PC-3 (cell line): ENCODE measurements at regions not wholly inside any gene's neighbourhood (a gene's known extent, or its start where the extent isn't known, plus 50 kb on each side); places are given as distances from the start of the nearest gene placed in this dataset.

Experiments
- ATAC-seq: fragments of 200-7000 bp; cut with Tn5 transposase; 2 replicates; pipeline ENCODE4 v1.9.1; 2020; ENCODE audit warnings: mild to moderate bottlenecking, moderate library complexity
- BruUV-seq: library from RNA; stranded (reverse); fragments of 400-500 nt; replicated peaks from 2 replicates; lab custom pipeline; 2021; lab: Mats Ljungman, UMichigan
- CTCF ChIA-PET: fragments of 300-600 bp; sonication (Branson Sonifier 250); formaldehyde crosslinking; loops from one replicate; lab custom pipeline; 2022; ENCODE audit warnings: antibody characterized with exemption; lab: Charles Lee
- POLR2A ChIA-PET: fragments of 300-600 bp; sonication (Branson Sonifier 250); formaldehyde crosslinking; loops from one replicate; lab custom pipeline; 2022; ENCODE audit warnings: antibody characterized with exemption; ENCODE audit not compliant: unreplicated experiment; lab: Charles Lee
- DNase-seq: peaks from one replicate; pipeline ENCODE4 v3.0.0-alpha.2; 2015
- H2AFZ ChIP-seq: fragments of 300-600 bp; sonication (generic); 2 replicates; pipeline ENCODE4 v1.6.0; 2016; ENCODE audit warnings: antibody characterized with exemption, low read length
- H3F3A ChIP-seq: fragments of 300-600 bp; sonication (generic); one replicate; pipeline ENCODE4 v1.6.0; 2017; ENCODE audit warnings: antibody characterized with exemption, low read length, control low read depth, mild to moderate bottlenecking; ENCODE audit not compliant: unreplicated experiment
- H3K27ac ChIP-seq: fragments of 300-600 bp; sonication (generic); 2 replicates; pipeline ENCODE4 v1.5.1; 2016; ENCODE audit warnings: mild to moderate bottlenecking, low read length
- H3K27me3 ChIP-seq: fragments of 300-600 bp; sonication (generic); 2 replicates; pipeline ENCODE4 v1.6.1; 2016; ENCODE audit warnings: low read length, mixed read lengths
- H3K36me3 ChIP-seq: fragments of 300-600 bp; sonication (generic); 2 replicates; pipeline ENCODE4 v1.6.1; 2016; ENCODE audit warnings: low read depth, mixed run types, low read length, mixed read lengths
- H3K4me1 ChIP-seq: fragments of 300-600 bp; sonication (generic); 2 replicates; pipeline ENCODE4 v1.5.1; 2016; ENCODE audit warnings: low read length; ENCODE audit not compliant: insufficient read depth
- H3K4me2 ChIP-seq: fragments of 300-600 bp; sonication (generic); 2 replicates; pipeline ENCODE4 v1.6.0; 2016; ENCODE audit warnings: low read length
- H3K4me3 ChIP-seq: fragments of 300-600 bp; sonication (generic); 2 replicates; pipeline ENCODE4 v1.5.1; 2016; ENCODE audit warnings: mild to moderate bottlenecking, low read length, mixed read lengths
- H3K79me2 ChIP-seq: fragments of 300-600 bp; sonication (generic); 2 replicates; pipeline ENCODE4 v1.6.1; 2017; ENCODE audit warnings: low read length, mixed read lengths
- H3K9ac ChIP-seq: fragments of 300-600 bp; sonication (generic); 2 replicates; pipeline ENCODE4 v1.6.0; 2016; ENCODE audit warnings: mild to moderate bottlenecking, low read length
- H3K9me2 ChIP-seq: fragments of 300-600 bp; sonication (generic); replicated peaks from 2 replicates; pipeline ENCODE4 v1.6.1; 2016; ENCODE audit warnings: mixed run types, low read length, mixed read lengths
- H3K9me3 ChIP-seq: fragments of 300-600 bp; sonication (generic); 2 replicates; pipeline ENCODE4 v1.6.1; 2016; ENCODE audit warnings: low read length, mixed read lengths
- H4K20me1 ChIP-seq: fragments of 300-600 bp; sonication (generic); 2 replicates; pipeline ENCODE4 v1.6.1; 2016; ENCODE audit warnings: low read length, mixed read lengths
- CTCF ChIP-seq: fragments of 300-600 bp; sonication (generic); conservative IDR thresholded peaks from 2 replicates; pipeline ENCODE4 v1.5.1; 2017; ENCODE audit warnings: antibody characterized with exemption, low read depth, mild to moderate bottlenecking, low read length
- EZH2 ChIP-seq: fragments of 300-600 bp; sonication (generic); IDR thresholded peaks from one replicate; pipeline ENCODE4 v1.6.1; 2017; ENCODE audit warnings: antibody characterized with exemption, mild to moderate bottlenecking, low read length; ENCODE audit not compliant: unreplicated experiment
- EZH2phosphoT487 ChIP-seq: fragments of 300-600 bp; sonication (generic); IDR thresholded peaks from 2 replicates; pipeline ENCODE4 v1.6.1; 2018; ENCODE audit warnings: mild to moderate bottlenecking, antibody characterized with exemption, low read length, borderline replicate concordance
- intact Hi-C: fragments of 100-400 bp; cut with micrococcal nuclease; formaldehyde crosslinking; loops from 2 replicates; pipeline ENCODE4 v1.9.0; 2023

DNA sequence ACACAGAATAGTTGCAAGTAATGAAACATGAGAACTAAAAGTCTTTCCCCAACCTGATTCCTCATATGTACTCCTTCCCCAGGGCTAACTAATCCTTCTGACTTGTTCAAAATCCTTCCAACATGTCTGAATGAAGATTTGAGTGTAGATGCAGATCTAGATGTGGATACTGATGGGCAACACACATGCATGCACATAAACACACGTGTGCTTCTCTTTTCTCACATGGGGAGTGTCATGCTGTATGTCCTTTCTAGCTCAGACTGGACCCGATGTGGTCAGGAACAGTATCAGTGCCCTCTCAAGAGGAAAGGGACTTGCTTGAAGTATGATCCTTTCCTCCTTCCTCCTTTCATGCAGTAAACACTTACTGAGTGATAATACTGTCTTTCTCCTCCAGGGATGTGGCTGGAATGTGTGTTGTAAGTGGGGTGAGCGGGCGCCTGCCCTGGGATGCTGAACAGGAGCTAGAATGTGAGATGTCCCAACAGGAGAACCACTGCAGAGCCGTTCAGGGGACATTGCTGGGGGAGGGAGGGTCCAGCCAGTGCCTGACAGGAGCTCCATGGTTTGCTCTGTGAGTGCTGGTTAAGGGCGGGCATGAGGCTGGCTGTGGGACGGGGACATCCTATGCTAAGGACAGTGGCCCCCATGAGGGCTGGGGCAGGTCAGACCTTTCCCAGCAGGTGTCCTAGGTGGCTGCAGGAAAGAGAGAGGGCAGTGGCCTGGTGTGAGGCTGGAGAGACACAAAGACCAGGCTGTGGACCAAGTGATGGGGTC is 146.9 kb downstream of the TEX29 start:
- no peak overlapping the region for H3K4me3 ChIP-seq

GRCh38 chr13:111468037-111468959 is 147.9 kb downstream of the TEX29 start:
- Histone ChIP-seq H3K9me2 (no peaks in the 10 kb centered on the region), H4K20me1 (no peaks in the 10 kb centered on the region), H2AFZ (no peak overlapping the region), H3K79me2 (no peaks in the 10 kb centered on the region), H3K27ac (no peak overlapping the region), H3K4me2 (no peak overlapping the region), H3K4me3 (no peak overlapping the region), H3K36me3 (no peaks in the 10 kb centered on the region), H3K9ac (no peak overlapping the region), H3K27me3 (peaks cover 61% of the 10 kb centered on the region), H3K9me3 (no peaks in the 10 kb centered on the region), H3F3A (no peaks in the 10 kb centered on the region), H3K4me1 (no peaks in the 10 kb centered on the region)
- intact Hi-C loops: no loop called here
- BruUV-seq: no TSS peak
- TF ChIP-seq EZH2phosphoT487 (no peak), EZH2 (no peak), CTCF (no peak)
- POLR2A ChIA-PET: no interaction called here
- CTCF ChIA-PET: no interaction called here
- DNase-seq (no peak), ATAC-seq (no peak)

More for the DNA sequence above, 146.9 kb downstream of the TEX29 start:
- H3K27me3 ChIP-seq: peaks cover 61% of the 10 kb centered on the region
- intact Hi-C loops: no loop called here
- no peaks in the 10 kb centered on the region for H3K79me2 ChIP-seq
- no peak overlapping the region for H2AFZ ChIP-seq
- ATAC-seq: no peak
- CTCF ChIA-PET: no interaction called here
- no peaks in the 10 kb centered on the region for H3K9me3 ChIP-seq
- TF ChIP-seq EZH2phosphoT487 (no peak), EZH2 (no peak), CTCF (no peak)
- BruUV-seq: no TSS peak
- POLR2A ChIA-PET: no interaction called here
- no peak for DNase-seq
- no peaks in the 10 kb centered on the region for H3K36me3 ChIP-seq
- H3K4me1 ChIP-seq: no peaks in the 10 kb centered on the region
- no peak overlapping the region for H3K9ac ChIP-seq
- H3K4me2 ChIP-seq: no peak overlapping the region
- H3K27ac ChIP-seq: no peak overlapping the region
- H3K9me2 ChIP-seq: no peaks in the 10 kb centered on the region
- H3F3A ChIP-seq: no peaks in the 10 kb centered on the region
- H4K20me1 ChIP-seq: no peaks in the 10 kb centered on the region
